Stimulated activated CD4-positive, alpha-beta T cell treated with anti-CD3 and anti-CD28 coated beads, TNF-alpha, amount 100 ng/mL, for 48 hours (primary cell): ENCODE measurements at regions not wholly inside any gene's neighbourhood (a gene's known extent, or its start where the extent isn't known, plus 50 kb on each side); places are given as distances from the start of the nearest gene placed in this dataset.

Source experiments
- DNase-seq, 3 donors: peaks; one replicate each; pipeline ENCODE4 v3.0.0-alpha.2; 2020; ENCODE audit warnings: low read depth in 3 of 3

- no peak for DNase-seq
These were observed 281.7 kb downstream of the XXYLT1 start for GRCh38 chr3:194989241-194989640.

- DNase-seq, result no peak
These were observed 280.3 kb downstream of the XXYLT1 start for GRCh38 chr3:194990454-194991337.

GRCh38 chr3:194991338-194991654 lies 279.7 kb downstream of the XXYLT1 start:
- no peak for DNase-seq

GRCh38 chr3:194993896-194994295 lies 277.1 kb downstream of the XXYLT1 start:
- DNase-seq, result no peak

- DNase-seq, result no peak
These were observed 276.4 kb downstream of the XXYLT1 start for GRCh38 chr3:194994551-194994981.

GRCh38 chr3:194995334-194995733 lies 275.6 kb downstream of the XXYLT1 start:
- no peak for DNase-seq

- DNase-seq, result no peak
These were observed 275.0 kb downstream of the XXYLT1 start for GRCh38 chr3:194995922-194996321.

GRCh38 chr3:194996746-194997145 lies 274.2 kb downstream of the XXYLT1 start:
- no peak for DNase-seq

GRCh38 chr3:194998417-194998816 lies 272.5 kb downstream of the XXYLT1 start:
- DNase-seq, result no peak

GRCh38 chr3:194998948-194999347 lies 272.0 kb downstream of the XXYLT1 start:
- DNase-seq, result no peak

GRCh38 chr3:194999491-194999890 lies 271.5 kb downstream of the XXYLT1 start:
- no peak for DNase-seq

- no peak for DNase-seq
These were observed 269.7 kb downstream of the XXYLT1 start for GRCh38 chr3:195001261-195001660.

- DNase-seq, result no peak
These were observed 268.7 kb downstream of the XXYLT1 start for GRCh38 chr3:195001961-195002861.

GRCh38 chr3:195003006-195003892 lies 267.7 kb downstream of the XXYLT1 start:
- no peak for DNase-seq

- no peak for DNase-seq
These were observed 267.1 kb downstream of the XXYLT1 start for GRCh38 chr3:195003893-195004289.

- DNase-seq, result no peak
These were observed 266.3 kb downstream of the XXYLT1 start for GRCh38 chr3:195004512-195005250.

- no peak for DNase-seq
These were observed 265.7 kb downstream of the XXYLT1 start for GRCh38 chr3:195005251-195005620.

GRCh38 chr3:195005759-195006510 lies 265.0 kb downstream of the XXYLT1 start:
- no peak for DNase-seq

GRCh38 chr3:195007151-195007550 lies 263.8 kb downstream of the XXYLT1 start:
- DNase-seq, result no peak

- DNase-seq, result no peak
These were observed 263.2 kb downstream of the XXYLT1 start for GRCh38 chr3:195007766-195008165.
